ENCODE measurements at regions not wholly inside any gene's neighbourhood (a gene's known extent, or its start where the extent isn't known, plus 50 kb on each side); places are given as distances from the start of the nearest gene placed in this dataset.

DNA sequence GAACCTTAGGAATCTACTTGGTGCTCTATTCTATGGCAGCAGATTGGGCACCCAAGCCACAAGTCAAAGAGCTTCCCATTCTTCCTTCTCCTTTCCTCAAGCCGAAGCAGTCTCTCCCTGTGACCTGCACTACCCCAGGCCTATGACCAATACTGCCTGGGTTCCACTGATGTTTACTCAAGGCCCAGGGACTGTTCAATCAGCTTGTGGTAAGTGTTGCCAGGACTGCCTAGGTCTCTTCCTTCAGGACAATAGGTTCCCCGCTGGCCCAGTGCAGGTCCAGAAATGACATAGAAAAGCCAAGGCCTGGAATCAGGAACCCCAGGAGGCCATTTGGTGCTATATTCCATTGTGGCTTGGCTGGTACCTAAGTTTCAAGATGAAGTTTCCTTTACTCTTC lies 397.9 kb downstream of the ZIC4 start:
- DNase-seq, result no peak

DNA sequence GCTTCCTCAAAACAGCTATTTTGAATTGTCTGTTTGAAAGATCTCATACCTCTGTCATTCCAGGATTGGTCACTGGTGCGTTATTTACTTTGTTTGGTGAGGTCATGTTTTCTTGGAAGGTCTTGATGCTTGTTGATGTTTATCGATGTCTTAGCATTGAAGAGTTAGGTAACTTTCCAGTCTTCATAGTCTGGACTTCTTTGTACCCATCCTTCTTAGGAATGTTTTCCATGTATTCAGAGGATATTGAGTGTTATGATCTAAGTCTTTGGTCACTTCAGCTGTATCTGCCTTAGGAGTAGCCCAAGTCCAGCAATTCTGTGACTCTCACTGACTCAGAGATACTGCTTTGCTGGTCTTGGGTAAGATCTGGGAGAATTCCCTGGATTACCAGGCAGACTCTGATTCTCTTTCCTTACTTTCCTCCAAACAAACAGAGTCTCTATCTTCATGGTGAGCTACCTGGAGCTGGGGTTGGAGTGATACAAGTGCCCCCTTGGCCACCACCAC lies 398.6 kb downstream of the ZIC4 start:
- no peak for DNase-seq

DNA sequence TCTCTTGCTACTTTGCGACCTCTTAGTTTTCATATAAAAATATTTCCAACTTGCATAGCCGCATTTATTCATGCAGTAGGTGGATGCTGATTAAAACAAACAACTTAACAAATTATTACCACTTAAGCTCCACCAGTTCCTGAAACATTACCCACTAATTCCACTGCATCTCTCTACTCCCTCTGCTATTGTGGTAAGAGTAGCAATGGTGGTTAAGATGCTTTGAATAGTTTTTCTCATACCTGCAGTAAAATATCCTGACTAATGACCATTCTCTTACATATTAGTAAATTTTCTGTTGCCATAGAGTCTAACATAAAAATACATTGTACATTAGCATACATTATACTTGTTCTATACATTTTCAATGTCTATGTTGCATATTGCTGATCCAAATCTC lies 397.6 kb upstream of the PLSCR5 start:
- DNase-seq, result no peak

DNA sequence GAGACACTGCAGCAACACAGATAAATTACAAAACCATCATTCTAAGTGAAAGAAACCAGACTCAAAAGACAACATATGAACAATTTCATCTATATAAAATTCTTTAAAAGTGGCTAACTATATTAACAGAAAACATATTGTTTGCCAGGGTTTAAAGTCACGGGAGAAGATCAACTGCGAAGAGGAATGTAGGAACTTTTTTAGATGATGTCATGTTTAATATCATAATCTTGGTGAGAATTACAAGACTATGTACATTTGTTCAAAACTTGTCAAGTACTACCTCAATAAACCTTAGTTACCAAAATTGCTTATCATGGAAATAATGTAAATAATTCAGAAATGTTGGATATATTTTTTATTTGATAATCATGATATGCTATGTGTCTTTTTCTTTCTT lies 395.1 kb upstream of the PLSCR5 start:
- no peak for DNase-seq

DNA sequence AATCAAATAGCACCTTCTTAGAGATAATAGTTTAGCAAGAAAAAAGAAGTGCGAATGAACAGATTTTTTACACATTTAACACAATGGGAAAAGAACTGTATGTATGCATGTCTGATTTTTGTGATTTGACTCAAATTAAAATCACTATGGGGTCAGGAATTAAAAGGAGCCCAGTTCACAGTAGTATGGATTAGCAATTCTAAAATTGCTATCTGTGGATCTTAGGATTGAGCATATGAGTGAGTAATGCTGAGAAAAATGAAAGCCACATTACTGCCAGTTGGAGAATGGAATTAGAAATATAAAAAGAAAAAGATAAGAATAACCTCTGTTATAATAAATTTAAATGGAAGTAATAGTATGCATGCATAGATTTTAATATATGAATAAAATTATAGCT lies 386.8 kb upstream of the PLSCR5 start:
- no peak for DNase-seq

DNA sequence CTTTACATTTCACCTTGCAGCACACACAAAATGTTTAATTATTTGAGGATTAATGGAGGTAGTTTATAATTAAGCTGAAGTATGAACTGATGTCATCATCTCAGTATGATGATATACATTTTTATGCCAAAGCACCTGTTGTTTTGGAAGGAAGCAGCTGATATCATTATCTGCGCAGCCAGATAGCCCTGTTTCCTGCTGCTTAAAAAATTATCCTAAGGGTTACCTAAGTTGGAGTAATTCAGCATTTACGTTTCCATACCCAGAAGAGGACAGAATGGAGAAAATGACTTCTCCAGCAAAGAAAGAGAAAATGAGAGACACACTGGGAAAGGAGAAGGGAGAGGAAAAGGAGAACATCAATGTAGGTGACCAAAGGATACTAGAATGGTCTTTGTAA lies 370.3 kb upstream of the PLSCR5 start:
- no peak for DNase-seq

DNA sequence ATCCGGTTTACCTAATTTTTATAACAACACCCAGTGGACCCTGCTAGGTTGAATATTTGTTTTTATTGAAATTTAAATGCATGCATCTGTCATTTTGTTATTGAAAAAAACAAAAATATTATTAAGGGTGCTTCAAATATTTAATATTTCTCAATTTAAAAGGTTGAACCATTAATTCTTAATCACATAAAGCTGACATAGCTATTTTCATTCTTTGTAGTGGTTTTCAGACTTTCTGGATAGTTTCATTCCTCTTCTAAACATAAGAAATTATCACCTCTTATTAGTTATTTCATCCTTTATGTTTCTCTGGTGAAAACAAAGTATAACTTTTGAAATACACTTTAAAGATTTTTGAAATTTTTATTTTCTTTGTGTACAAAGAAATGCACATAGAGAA lies 369.9 kb upstream of the PLSCR5 start:
- DNase-seq, result no peak

DNA sequence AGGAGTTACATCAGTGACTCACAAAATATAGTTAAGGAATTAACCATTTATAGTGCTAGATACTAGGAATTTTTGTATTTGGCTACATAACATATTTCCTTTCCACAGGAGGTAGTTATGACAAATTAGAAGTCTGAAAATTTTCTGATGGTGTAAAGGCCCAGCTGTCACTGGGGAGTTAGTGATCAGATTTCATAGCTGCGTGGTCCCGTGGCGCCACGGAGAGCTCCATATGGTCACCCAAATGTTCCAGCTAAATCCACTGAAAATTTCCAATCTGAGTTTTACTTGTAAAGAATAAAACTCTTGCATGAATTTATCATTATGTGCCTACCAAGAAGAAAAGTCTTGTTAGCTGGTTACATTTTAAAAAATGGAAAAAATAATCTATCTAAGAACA lies 368.9 kb upstream of the PLSCR5 start:
- DNase-seq, result peak; percentile 90

DNA sequence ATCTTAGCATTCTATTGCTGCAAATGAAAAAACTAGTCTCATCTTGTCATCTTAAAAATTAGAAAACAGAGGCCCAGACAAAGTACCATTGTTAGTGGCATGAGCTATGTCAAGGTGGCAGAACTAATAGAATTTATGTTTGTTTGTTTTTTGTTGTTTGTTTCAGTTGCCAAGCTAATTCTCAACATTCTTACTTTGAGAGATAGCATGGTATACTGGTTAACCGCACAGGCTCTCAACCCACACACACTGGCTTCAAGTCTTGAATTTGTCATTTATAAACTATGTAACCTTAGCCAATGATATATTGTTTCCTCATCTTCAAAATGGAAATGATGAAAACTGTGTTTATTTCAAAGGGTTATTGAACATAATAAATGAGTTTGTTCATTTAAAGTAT lies 367.6 kb upstream of the PLSCR5 start:
- no peak for DNase-seq

DNA sequence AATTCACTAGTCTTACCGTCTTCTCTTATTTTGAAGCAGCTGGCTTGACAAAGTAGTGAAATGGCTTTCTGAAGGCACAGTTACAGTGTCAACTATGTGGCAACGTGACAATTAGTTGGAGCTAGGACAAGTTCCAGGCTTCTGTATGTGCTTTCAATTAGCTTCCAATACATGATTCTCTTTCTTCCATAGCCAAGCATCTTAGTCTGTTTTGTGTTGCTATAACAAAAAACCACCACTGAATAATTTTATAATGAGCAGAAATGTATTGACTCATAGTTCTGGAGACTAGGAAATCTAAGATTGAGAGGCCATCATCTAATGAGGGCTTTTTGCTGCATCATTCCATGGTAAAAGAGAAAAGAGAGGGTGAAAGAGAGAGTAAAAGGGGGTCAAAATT lies 365.1 kb upstream of the PLSCR5 start:
- DNase-seq, result no peak

DNA sequence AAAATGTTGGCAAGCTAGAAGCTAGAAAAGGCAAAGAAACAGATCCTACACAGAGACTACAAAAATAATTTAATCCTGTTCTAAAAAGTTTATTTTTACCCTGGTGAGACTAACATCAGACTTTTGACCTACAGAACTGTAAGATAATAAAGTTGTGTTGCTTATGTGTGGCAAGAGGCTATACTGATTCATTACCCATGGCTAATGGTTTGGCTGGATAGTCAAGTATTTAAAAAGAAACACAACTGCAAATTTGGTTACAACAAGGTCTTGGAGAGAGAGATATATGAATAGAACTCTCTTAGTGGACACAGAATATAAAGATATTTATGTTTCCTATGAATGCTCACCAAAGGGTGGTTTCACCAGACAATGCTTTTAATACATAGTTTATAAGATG lies 364.2 kb upstream of the PLSCR5 start:
- DNase-seq, result no peak

DNA sequence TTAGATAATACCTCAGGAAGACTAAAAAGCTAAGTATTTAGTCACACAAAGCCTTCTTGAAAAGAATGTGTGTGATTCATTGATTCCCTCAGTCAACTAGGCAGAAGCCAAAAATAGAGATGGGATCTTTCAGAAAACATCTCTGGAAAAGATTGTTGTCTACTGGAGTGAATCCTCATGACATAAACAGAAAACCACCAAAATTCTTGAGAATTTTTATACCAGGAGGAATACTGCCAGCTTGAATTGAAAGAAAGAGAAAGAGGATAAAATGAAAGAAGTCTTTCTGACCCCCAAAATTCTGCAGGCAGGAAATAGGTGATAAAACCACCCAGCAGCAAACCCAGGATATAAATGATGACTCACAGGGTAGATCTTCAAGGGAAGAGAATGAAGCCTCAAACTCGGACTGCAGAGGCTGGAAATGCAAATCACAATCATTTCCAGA lies 363.1 kb upstream of the PLSCR5 start:
- DNase-seq, result no peak

DNA sequence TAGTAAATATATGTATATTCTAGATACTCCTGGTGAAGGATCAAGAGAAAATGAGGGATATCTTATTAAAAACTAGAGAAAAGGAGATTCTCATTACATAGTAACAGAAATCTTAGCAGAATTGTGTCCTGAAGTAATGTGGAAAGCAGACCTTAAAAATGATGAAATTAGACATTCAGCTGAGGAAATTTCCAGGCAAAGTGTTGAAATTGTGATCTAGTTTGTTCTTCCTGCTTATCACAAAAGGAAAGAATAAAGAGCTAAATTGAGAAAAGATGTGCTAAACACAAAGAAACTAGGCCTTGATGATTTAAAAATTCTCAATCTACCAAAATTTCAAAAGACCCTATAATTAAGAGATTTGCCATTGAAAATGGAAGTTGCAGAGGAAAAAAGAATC lies 362.6 kb upstream of the PLSCR5 start:
- no peak for DNase-seq

DNA sequence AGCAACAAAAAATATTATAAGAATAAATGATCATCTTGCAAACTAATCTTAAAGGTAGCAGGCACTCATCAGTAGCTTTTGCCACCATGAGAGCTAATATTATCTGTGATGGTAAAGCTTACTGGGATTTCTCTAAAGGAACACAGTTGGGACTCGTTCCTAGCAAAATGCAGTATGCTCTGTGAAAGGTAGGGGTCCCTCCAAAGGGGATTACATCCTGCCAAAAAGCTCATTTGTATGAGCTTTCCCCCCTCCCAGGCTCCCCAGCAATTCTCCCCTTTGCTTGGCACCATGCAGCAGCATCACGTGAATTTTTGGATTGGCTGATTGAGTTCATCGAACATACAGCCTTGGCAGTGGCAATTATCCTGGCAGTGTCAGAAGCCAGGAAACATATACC lies 361.0 kb upstream of the PLSCR5 start:
- DNase-seq, result no peak

DNA sequence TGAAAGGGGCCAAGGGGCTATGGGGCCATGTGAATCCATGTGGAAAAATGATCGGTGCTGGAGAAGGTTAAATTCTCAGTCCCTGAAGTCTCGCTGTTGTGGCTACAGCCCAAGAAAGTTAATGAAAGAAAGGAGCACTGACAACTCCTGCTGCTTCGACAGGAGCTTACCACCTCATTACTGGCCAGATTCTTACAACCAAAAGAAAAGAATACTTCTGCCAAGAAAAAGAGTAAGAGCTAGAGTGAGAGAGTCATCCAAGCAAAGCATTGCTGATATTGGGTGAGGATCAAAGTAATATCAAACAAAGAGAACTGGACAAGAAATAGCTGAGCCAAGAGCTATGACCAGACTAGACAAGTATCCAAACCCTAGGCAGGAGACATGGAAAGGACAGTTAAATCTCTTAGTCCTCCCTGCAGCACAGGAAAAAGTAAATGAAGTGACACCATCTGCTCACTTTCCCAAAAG lies 348.4 kb upstream of the PLSCR5 start:
- DNase-seq, result no peak

DNA sequence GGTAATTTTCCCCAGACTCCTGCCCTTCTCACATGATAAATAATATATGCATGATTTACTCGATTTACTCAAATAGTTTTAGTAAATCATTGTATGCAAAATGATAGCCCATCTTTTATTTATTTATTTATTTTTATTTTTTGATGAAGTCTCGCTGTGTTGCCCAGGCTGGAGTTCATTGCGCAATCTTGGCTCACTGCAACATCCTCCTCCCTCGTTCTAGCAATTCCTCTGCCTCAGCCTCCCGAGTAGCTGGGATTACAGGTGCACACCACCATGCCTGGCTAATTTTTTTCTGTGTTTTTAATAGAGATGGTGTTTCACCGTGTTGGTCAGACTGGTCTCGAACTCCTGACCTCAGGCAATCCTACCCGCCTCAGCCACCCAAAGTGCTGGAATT lies 343.8 kb upstream of the PLSCR5 start:
- DNase-seq, result no peak

DNA sequence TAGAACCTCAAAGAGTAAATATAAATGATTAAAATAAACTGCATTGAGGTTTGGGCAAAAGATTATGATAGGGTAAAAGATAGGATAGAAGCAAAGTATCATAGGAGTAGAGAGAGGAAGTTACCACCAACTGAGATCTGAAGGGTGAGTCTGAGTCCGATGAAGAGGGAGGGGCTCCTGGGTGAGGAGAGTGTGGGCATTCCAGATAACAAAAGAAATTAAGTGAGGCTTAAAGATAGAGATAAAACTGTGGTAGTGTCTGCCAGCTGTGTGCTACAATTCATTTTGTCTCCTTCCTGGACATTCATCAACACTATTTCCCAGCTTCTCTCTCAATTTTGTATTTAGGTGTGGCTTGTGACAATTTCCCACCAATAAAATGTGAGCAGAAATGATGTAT lies 343.0 kb upstream of the PLSCR5 start:
- no peak for DNase-seq

DNA sequence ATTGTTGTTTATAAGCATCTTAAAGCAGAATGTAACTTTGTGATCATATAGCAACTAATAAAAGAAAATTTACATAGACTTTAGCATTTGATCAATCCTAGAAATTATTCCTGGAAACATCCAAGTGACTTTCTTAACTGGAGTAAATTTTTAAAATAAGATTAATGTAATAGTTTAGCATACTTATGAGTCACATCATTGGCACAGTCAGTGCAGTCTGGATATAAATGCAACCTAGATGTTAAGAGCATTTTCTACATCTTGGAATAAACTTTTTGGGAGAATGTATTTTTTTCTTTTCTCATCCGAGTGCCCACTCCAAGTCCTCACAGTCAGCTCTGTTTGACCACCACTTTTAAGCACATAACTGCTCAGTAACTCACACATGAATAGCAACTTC lies 324.6 kb upstream of the PLSCR5 start:
- DNase-seq, result no peak

DNA sequence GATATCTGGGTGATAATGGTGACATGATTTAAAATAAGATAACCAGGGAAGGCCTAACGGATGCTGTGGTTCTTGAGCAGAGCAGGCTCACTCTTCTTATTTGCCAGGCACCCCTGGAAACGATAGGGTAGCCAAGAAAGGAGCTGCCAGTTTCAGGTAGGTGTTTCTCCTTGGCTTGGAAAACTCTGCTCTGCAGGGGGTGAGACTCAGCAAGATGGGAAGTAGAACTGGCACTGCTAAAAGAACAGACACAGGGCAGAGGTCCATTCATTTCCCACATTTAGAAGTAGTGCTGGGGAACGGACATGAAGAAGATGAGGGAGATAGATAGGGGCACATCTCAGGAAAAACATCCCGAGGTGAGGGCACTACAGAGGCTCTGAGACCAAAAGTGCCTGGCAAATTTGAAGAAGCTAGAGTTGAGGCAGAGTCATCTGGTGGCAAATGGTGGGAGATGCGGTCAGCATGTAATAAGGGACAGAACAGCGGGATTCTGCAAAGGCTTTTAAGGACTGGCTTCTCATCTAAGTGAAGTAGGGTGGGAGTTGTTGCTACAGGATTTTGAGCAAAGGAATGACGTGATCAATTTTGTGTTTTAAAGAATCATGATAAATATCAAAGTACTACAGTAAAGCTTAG lies 323.4 kb upstream of the PLSCR5 start:
- DNase-seq, result no peak

DNA sequence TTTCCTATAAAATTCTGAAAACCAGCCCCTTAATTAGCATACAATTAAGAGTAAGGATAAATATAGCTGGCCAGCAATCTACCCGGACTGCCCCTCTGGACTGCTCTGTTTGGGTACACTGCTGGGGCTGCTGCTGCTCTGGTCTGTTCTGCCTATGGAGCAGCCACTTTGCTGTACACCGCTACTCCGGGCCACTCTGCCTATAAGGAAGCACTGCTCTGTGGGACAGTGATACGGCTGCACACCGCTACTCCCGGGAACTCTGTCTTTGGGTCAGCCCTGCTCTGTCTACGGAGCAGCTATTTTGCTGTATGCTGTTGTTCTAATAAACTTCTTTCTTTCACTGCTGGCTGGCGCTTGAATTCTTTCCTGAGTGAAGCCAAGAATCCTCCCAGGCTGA lies 316.5 kb upstream of the PLSCR5 start:
- no peak for DNase-seq

DNA sequence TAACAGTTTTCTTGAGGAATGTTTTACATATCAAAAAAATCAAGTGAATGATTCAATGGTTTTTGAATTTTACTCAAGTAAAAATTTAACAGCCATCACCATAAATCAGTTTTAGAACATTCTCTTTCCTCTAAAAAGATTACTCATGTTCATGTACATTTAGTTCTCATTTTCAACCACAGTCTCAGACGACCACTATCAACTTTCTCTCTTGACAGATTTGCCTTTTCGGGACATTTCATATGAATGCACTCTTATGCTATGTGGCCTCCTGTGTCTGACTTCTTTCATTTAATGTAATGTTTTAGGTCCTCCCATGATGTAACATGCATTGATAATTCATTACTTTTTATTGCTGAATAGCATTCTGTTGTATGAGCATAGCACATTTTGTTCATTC lies 309.3 kb upstream of the PLSCR5 start:
- DNase-seq, result no peak

DNA sequence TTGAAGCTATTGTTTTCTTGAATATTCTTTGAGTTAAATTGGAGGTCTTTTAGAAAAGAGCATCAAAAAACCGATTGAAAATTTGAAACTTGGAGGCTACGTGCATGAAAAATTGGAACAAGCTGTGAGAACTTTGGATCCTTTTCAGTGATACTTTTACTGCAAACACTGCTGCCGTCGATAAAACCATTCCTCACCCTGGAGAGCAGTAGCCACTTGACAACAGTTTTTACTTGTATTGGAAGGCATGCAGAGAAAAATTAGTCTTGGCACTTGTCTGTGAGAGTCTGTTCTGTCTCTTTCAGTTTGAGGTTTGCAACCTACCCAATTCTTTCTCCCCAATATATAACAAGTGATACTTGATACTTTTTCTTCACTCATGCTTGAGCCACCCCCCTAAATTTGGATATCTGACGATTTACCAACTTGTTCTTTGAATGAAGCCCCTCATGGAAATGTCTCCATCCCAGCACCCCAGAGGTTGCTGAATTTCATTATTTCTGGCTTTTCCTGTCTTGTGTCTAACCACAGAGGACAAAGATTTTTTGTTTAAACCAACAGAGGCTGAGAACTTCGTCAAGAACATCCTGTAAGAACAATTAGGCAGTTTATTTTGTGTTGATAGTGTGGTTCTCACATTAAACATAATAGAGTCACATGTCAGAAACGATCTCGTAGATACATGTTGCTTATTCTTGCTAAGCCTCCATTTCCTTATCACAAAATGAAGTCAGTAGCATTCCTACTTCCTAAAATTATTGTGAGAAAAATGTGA lies 307.3 kb upstream of the PLSCR5 start:
- DNase-seq, result no peak

DNA sequence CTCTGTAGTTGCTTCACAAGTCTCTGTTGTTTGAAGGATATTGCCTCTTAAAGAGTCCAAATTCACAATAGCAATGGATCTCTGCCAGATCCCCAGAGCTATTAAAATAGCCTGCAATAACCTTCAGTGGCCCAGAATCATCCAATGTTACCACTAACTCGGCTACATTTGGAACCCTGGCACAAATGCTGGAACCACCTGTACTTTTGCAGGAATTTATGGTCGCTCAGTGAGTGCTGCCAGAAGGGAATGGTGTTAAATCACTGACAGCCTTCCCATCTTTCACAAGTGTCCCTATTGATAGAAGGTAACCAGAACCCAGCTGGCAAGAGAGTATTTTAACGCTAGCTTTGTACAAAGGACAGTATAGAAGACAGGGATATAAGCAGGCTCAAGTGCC lies 298.8 kb upstream of the PLSCR5 start:
- DNase-seq, result no peak

DNA sequence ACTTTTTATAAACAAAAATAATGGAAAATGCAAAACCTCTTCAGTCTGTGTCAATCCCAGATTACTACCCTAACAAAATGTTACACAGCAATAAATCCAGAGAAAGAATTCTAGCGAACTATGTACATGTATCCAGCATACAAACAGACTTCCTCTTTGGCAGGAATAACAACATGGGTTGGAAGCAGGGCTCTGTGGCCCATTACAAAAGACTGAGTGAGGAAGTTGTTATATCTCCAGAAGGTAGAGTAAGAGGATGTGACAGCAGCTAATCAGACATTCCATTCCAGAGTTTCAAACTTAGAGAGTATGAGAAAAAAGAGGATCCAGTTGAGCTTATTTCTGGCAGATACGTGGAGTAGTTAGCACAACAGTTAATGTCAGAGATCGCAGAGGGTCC lies 294.0 kb upstream of the PLSCR5 start:
- DNase-seq, result no peak

DNA sequence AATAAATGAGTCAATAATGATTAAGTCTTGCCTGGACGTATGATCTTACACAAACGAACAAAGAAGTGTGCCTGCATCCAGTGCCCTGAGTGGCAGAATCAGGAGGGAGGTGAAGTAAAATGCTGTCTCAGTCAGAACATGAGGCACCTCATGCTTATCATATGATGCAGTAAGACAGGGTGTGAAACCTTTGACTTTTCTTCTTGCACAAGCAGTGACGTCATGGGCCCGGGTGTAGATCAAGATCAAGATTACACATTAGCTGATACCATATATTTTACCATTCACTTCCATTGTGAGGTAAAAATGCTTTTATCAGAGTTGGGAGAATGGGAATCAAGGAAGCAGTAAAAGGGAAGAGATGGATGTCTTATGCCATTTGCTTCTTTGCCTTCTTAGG lies 291.6 kb upstream of the PLSCR5 start:
- DNase-seq, result no peak

Measured in NCI-H1694 treated with DMSO at 0.1 percent for 48 hours (cell line).